AML-193 (cell line): ENCODE measurements at regions not wholly inside any gene's neighbourhood (a gene's known extent, or its start where the extent isn't known, plus 50 kb on each side); places are given as distances from the start of the nearest gene placed in this dataset.

Experiments
- DNase-seq, 2 experiments: peaks; one replicate each; lab custom pipeline; 2025; lab: John Stamatoyannopoulos, UW

DNA sequence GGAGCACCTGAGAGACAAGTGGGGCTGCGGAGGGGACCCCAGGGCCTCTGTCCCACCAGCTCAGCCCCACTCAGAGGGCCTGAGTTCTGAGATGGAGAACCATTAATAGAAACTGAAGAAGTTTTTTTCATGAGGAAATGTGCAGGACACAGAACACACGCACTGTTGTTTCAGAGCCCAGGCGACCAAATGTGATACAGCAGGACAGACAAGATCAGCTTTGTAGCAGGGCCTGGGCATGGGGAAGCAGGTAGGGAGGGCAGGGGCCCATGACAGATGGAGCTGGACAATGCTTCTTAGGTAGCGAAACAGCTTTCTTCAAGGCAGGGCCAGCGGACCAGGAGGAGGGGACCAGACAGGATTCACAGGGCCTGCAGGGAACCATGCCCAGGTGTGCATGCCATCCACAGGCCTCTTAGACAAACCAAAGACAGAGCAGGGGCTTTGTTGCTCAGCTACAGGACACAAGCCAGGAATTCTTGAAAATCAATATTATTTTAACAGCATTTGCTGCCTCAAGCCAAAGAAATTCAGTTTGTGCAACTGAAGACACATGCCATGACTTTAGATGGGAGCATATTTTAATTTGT, 252.8 kb upstream of the GYPC start:
- no peak for DNase-seq

DNA sequence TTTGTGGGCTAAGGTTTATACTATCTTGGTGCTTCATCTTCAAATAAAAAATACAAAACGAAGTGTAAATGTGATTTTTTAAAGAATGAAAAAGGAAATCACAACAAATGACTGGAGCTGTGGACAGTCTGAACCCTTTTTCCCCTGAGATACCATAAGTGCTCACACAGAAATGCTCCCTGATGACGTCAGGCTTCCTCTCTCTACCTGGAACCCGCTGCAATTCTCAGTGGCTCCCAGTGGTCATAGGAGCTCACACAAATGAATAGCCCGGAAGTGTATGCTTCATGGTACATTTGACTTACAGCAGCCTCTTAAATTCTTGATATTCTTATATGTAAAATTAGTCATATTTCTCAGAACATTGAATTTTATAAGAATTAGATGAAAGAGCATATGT, 249.7 kb upstream of the GYPC start:
- no peak for DNase-seq

DNA sequence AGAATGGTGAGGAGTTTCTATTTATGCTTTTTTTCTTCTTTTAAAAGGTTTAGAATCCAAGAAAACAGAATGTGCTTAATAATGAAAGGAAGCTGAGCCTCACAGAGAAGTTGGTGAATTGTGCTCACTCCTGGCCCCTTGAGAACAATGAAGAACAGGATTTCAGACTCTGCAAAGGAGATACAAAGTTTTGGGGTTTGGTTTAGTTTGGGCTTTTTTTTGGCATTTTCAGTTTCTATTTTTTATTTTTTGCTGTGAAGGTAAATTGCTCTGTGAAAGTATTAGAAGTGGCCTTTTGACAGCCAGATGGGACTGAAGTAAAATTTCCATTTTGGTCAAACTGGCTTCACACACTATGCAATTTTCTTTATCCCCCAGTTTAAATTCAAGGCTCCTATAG, 247.3 kb upstream of the GYPC start:
- no peak for DNase-seq

DNA sequence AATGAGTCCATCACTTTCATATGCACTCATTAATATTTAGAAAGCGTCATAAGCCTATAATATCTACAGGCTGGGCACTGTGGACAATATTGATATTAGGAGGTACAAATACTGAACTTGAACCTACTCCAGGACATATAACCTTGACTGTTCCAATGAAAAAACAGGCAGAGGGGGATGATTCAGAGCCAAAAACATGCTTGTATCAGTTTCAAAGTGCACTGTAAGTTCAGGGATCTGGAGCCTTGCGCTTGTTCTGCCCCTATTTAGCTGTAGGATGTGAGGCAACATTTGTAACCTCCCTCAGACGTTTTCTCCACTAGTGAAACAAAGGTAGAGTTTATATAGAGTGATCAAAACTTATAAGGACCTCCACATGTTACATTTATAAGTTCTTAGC, 246.1 kb upstream of the GYPC start:
- DNase-seq: no peak

DNA sequence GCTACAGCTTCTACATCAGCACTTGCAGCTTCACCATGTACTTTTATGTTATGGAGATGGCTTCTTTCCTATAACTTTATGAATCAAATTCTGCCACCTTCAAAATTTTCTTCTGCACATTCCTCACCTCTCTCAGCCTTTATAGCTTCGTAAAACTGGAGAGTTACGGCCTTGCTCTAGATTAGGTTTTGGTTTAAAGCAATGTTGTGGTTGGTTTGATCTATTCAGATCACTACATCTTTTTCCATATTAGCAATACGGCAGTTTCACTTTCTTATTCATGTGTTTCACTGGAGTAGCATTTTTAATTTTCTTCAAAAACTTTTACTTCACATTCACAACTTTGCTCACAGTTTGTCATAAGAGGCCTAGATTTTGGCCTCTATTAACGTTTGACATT, 242.9 kb upstream of the GYPC start:
- DNase-seq: no peak

DNA sequence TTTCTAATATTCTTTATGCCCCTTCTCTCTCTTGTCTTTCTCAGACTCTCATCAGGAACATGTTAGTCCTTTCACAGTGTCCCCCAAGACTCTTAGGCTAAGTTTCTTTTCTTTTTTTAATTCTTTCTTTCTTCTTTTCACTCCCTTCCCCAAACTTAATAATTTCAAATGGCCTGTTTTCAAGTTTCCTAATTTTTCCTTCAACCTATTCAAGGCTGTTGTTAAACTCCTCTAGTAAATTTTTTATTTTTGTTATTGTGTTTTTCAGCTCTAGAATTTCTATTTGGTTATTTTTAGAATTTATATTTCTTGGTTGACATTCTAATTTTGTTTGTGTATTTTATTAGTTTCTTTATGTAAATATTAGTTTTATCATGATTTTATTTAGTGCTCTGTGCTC, 236.6 kb upstream of the GYPC start:
- no peak for DNase-seq

DNA sequence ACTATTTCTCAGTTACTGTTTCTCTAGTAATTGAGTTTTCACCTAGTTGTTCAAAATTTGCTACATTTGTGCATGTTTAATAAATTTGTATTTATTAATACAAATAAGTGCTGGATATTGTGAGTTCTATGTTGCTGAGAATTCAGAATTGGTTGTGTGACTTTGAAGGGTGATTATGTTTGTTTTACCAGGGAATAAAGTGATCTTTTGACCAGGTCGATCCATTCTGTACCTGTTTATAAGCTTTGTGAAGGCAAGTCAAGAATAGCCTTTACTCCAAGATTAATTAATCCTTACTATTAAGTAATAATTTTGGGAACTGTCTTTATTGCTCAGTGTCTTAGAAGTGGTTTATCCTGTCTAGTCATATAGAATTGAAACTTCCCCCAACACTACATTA, 230.0 kb upstream of the GYPC start:
- no peak for DNase-seq

DNA sequence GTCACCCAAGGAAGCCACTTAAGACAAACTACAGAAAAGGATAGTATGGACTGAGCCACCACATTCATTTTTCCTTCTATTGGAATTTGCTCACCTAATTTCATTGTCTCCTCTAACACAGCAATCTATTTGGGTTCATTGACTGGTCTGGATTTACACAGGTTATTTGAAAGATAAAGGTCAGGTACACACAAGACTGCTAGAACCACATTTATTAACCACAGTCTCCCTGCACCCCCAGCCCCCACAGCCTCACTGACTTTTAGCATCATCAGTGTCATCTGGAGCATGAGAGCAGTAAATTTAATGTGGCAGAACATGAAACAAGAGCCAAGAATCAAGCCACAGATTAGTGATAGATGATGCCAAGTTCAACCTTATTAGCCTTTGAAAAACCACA, 226.9 kb upstream of the GYPC start:
- no peak for DNase-seq

DNA sequence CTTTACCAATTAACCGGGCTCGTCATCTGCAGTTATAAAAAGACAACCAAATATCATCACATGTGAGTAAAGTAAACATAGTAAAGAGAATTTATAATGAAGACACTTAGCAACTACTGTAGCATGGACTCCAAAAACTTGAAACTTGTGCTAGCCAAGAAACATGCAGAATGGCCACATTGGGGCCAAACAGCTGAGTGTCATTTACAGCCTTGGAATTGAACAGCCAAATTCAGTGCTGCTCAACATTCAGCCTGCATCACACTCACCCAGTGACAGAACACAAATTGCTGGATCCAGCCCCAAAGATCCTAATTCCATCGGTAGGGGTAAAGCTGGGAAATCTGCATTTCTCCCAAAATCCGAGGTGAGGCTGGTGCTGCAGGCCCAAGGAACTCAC, 224.8 kb upstream of the GYPC start:
- no peak for DNase-seq

DNA sequence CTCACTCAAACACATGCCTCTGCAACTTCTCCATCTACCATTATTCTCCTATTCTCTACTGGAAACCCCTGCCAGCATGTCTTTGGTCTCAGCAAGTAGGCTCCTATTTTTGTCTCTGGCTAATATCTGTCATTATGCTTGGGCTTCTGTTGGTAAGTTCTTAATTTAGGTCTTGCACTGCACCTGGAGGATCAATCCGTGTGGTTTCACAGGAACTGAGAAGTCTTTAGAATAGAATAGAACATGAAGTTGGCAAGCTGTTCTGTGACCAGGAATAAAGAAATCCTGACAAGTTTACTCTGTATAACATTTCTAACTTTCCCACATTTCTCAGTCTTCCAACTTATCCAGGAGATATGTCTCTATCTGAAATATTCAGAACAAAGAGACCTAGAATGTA, 219.5 kb upstream of the GYPC start:
- no peak for DNase-seq

DNA sequence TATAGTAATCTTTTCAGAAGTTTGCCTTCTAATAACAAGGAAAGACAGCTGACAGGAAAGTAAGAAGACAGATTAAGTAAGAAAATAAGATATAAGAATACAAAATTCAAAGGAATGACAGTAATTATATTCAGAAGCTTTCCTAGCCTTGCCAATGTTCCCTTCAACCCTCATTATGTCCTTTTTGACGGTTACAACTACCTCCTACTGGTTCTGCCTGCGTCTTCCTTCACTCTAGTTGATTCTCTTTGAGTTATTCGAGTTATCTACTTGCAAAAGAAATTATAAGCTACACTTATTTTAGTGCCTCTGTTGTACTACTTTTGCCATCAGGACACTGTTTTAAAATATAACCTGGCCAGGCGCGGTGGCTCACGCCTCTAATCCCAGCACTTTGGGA, 218.9 kb upstream of the GYPC start:
- DNase-seq: no peak

DNA sequence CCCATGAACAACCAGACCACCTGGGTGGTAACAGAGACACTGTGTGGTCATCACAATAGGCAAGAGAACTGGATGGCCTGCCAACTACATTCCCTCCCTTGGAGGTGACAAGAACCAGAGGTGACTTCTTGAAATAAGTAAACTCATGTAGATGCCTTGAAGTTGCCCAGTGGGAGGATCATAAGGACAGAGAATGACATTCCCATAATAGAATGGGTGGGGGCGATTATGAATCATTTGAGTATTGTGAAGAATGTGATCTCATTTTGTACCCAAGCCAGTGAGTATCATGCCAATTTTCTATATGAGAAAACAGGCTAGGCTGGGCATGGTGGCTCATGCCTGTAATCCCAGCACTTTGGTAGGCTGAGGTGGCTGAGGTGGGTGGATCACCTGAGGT, 211.4 kb upstream of the GYPC start:
- no peak for DNase-seq

DNA sequence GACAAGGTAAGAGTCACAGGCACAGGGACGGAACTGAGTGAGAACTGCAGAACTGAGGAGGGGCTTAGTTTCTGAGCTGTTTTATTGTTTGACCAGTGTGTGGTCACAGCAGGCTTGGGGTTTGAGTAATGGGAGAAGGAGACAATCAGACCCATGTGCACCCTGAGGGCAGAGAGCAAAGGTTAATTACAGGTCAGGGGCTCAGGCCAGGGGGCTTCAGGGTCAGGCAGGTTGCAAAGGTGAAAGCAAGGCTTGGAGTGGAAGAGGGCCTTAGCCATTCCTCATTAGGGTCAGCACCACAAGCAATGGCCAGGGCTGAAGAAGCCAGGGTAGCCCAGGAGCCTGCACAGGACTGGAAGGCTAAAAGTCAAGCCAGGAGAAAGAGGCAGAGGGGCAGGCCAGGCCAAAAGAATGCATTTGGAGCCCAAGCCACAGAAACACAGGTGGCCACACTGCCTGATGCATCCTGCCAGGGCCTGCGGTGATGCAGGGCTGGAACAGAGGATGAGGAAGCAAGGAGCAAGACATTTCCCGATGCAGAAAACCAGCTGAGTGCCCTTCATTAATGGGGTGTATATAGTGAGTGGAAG, 209.8 kb upstream of the GYPC start:
- DNase-seq: no peak

DNA sequence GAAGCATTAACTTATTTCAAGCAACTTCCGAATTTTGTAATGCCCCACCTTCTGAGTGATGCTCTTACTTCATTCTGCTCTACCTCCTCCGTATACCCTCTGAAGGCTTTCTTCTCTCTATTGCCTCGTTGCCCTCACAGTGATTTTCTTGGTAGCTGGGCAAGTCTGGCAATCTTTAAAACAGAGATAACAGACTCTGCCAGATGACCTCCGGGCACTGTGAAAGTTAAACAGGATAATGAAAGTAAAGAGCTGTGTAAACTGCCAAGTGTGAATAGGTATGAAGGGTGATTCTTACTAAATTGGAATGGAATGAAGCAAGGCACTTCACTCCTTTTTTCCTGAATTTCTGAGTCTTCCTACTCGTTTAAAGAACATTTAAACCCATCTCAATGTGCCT, 207.3 kb upstream of the GYPC start:
- DNase-seq: no peak

DNA sequence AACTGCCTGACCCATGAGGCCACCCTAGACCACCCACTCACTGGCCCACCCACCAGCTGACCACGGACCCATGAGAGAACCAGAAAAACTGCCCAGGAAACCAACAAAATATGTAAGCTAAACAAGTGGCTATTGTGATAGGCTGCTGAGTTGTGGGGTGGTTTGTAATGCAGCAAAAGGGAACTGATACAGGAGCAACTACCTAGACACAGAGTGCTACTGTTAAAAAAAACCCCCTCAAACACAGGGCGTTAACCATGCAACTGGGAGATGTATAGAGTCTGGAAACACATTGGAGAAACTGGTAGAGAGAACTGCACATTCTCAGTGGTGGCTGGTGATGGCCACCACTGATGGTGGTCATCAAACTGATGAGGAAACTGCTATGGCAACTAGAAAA, 206.3 kb upstream of the GYPC start:
- no peak for DNase-seq

DNA sequence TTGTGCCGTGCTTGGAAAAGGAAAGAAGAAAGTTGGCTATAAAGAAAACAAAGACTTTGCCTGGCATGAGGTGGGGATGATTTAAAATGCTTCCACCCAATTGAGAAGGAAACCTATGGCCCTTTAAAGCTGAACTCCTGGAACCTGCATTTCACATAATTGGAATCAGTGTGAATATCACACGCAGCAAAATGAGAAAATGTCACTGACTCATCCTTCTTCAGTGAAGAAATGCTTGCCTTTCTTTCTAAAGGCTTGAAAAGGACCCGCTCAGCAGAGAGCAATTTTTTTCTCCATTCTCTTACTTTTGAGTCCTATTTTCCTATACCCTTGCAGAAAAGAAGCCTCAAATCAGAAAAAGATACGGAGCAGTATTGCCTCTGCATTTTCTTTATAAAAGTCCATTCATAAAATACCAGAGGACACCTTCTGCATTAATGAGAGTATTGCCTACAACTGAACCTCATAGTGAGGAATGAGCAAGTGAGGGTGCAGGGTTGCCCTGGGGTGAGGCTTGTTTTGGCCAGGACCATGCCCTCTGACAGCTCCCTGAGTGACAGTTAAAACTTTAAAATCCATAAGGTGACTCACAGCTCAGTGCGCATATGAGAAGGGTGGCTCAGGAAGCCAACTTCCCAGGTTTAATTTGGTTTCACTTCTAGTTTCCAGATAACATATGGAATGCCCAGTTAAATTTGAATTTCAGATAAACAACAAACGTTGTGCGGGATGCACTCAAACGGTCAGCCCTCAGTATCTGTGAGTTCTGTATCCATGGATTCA, 191.9 kb upstream of the GYPC start:
- no peak for DNase-seq

DNA sequence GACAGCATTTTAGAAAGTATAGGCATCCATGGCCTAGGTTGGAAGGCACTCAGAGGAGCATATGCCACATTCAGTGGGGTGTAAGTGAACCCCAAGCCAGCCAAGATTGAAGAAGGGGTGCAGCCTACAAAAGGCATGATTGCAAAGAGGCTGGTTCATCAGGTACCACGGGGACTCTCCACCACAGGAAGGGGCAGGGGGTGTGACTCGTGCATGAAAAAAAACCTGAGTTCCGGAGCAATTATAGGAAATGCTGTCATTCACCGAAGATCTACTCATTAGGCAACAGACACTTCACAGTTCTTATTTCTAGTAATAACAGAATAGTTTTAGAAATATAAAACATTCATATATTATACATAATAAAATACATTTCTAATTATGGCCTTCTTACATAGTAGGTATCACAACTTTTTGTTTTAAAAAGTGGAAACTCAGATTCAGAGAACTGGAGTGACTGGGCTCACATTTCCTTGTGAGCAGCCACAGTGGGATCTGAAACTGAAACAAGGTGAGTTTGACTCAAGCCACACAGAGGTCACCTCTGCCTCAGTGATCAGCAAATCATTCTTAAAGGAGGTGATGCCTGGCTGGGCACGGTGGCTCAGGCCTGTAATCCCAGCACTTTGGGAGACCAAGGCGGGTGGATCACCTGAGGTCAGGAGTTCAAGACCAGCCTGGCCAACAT, 188.4 kb upstream of the GYPC start:
- DNase-seq: no peak

DNA sequence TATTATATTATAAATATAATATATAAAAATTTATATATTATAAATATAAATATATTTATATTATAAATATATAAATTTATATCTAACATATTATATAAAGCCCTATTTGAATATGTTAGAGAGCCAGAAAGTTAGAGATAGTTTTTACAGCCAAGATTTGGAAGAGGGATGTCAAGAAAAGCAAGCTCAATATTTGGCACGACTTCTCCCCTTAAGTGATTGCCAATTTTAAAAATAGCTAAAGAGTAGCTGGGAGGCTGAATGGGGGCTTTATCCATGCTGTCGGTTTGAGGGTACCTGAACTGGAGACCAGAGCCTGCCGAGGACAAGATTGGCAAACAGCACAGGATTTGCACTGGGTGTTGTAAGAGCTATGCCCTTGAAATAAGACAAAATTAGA, 180.9 kb upstream of the GYPC start:
- DNase-seq: no peak

DNA sequence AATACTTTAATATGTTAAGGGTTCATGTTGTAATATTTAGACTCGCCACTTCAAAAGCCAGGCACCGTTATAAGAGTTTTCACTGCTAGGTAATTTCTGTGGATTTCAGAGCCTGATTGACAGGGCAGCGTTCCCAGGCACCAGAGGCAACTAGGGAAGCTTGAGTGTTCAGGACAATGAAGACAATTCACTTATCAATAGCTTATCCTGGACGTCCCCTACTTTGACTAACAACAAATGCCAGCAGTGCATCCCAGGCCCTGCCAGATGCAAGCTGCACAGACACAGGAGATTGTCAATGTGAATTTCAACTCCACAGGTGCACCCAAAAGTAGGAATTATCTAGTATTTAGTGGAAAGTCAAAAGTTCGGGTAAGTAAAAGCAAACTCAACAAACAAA, 179.3 kb upstream of the GYPC start:
- DNase-seq: no peak

DNA sequence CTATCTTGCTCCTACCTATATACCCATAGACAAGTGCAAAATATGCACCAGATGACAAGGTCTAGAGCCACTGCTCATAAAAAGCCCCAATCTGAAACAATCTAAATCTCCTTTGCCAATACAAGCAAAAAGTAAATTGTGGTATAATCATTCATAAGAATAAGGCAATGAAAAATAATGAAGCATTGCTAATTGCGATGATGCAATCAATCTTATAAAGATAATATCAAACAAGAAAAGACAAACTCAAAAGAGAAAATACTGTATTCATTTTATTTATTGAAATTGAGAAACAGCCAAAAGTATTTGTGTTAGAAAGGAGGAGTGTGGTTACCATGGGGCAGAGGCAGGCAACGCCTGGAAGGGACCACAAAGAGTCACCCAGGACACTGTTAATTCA, 175.9 kb upstream of the GYPC start:
- no peak for DNase-seq

DNA sequence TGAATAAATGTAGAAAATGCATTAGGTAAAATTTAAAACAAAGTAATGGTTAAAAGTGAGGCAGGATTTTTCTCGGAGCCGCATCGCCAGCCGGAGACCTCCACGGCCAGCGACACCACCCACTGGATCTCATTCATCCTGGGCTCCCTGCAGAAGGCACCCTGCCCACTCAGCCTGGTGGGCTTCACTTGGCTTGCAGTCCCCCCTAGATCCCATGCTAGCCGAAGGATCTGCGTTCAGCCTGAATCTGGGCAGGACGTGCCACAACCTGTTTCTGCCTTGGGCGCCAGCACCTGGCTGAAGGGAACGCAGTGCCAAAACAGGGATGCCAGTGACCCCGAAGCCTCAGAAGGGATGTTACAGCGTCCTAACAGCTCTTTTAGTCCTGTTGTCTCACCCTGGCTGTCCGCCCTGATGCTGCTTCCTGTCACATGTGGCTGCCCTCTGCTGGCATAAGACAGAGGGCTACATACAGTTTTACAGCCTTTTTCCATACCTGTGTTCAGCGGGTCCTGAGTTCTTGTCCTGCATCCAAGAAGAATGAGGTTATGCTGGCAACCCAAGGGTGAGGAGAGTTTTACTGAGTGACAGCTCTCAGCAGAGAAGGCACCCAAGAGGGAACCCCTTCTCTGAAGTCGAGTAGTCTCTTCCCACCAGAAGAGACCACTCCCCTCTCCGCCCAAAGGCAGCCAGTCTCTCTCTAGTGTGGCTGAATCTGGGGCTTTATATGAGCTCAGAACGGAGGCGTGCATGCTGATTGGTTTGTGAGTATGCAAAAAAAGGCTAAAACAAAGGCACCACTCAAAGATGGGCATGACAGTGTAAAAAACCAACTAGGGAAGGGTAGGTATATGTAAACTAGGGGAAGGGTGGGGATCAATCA, 173.1 kb upstream of the GYPC start:
- no peak for DNase-seq

DNA sequence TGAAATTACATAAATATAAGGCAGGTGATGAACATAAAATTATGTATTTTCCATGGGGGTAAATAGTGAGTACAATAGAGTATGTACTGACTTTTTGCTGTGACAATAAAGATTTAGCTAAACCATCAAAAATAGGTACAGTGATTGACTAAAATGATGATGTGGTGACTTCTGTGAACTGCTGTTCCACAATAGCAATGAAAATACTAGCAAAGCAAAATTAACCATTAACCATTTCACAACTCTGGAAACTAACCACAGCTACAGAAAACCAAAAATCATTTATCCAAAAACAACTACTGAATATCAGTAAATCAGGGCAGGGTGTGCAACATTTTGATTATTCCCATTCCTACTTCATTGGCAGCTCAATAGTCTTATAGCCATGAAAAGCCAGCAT, 161.4 kb upstream of the GYPC start:
- no peak for DNase-seq
